HepG2 (cell line): ENCODE measurements at regions not wholly inside any gene's neighbourhood (a gene's known extent, or its start where the extent isn't known, plus 50 kb on each side); places are given as distances from the start of the nearest gene placed in this dataset.

Experiments
- ATAC-seq: fragments of 200-7000 bp; cut with Tn5 transposase; 3 replicates; pipeline ENCODE4 v1.9.1; 2020; ENCODE audit warnings: mild to moderate bottlenecking, moderate library complexity
- BruUV-seq: library from RNA; stranded (reverse); fragments of 400-500 nt; replicated peaks from 2 replicates; lab custom pipeline; 2021; lab: Mats Ljungman, UMichigan
- CTCF ChIA-PET: fragments of 300-600 bp; formaldehyde crosslinking; extraction: SDS; loops from one replicate; lab custom pipeline; 2021; ENCODE audit warnings: low total read pairs, inconsistent platforms, low intra/inter-chr PET ratio; lab: Yijun Ruan, JAX
- POLR2A ChIA-PET: fragments of 350-600 bp; sonication (Branson Sonifier 250); formaldehyde crosslinking; loops from one replicate; lab custom pipeline; 2020; ENCODE audit warnings: antibody characterized with exemption, inconsistent platforms; lab: Yijun Ruan, JAX
- DNase-seq: peaks from one replicate; pipeline ENCODE4 v3.0.0-alpha.2; 2015; ENCODE audit warnings: low spot score
- FAIRE-seq: peaks from 3 replicates; lab custom pipeline; 2011; peaks lifted over from hg19 to GRCh38; lab: Jason Lieb, UNC
- H2AFZ ChIP-seq: one replicate; pipeline ENCODE4 v1.6.1; 2011; ENCODE audit warnings: low read length, inconsistent platforms
- H3K27ac ChIP-seq: fragments of 300-600 bp; 3 replicates; pipeline ENCODE4 v1.8.0; 2011; ENCODE audit warnings: mixed run types, mild to moderate bottlenecking, mixed read lengths, low read length, inconsistent platforms; ENCODE audit not compliant: insufficient read depth; ENCODE audit errors: extremely low read length
- H3K27me3 ChIP-seq, 2 experiments: fragments of 200-600 bp in 1 of 2; 2 replicates in 1 of 2; 3 replicates in 1 of 2; pipeline versions ENCODE4 v1.6.0 to v1.8.0; 2011; ENCODE audit warnings: low read length in 2 of 2, mild to moderate bottlenecking in 2 of 2, moderate library complexity in 2 of 2, inconsistent platforms in 1 of 2; ENCODE audit not compliant: insufficient read depth in 2 of 2, control insufficient read depth in 1 of 2
- H3K36me3 ChIP-seq, 2 experiments: fragments of 200-600 bp in 1 of 2; replicated peaks in 1 of 2; 2 replicates in 1 of 2; 3 replicates in 1 of 2; pipeline versions ENCODE4 v1.5.1 to v1.8.0; 2011; ENCODE audit warnings: low read length in 2 of 2, inconsistent platforms in 1 of 2; ENCODE audit not compliant: insufficient read depth in 2 of 2, control insufficient read depth in 1 of 2
- H3K4me1 ChIP-seq: 2 replicates; pipeline ENCODE4 v1.5.1; 2012; ENCODE audit warnings: low read length, inconsistent platforms; ENCODE audit not compliant: insufficient read depth
- H3K4me2 ChIP-seq: 2 replicates; pipeline ENCODE4 v1.6.0; 2011; ENCODE audit warnings: low read depth, low read length, inconsistent platforms
- H3K4me3 ChIP-seq, 3 experiments: fragments of 200-600 bp in 1 of 3; sonication (generic), shearing (Covaris generic) in 1 of 3; replicated peaks in 1 of 3; 2 replicates each; pipeline ENCODE4 v1.5.1; 2011 to 2016; ENCODE audit warnings: low read length in 3 of 3, inconsistent platforms in 2 of 3, low read depth in 2 of 3, mild to moderate bottlenecking in 2 of 3, control low read depth in 1 of 3, mixed read lengths in 1 of 3; ENCODE audit not compliant: insufficient read depth in 1 of 3
- H3K79me2 ChIP-seq: one replicate; pipeline ENCODE4 v1.6.1; 2011; ENCODE audit warnings: low read length, inconsistent platforms; ENCODE audit not compliant: insufficient read depth
- H3K9ac ChIP-seq: 2 replicates; pipeline ENCODE4 v1.6.0; 2011; ENCODE audit warnings: mild to moderate bottlenecking, low read depth, low read length, inconsistent platforms; ENCODE audit not compliant: insufficient read depth
- H3K9me3 ChIP-seq: 2 replicates; pipeline ENCODE4 v1.5.1; 2012; ENCODE audit warnings: mild to moderate bottlenecking, low read length
- H4K20me1 ChIP-seq: 2 replicates; pipeline ENCODE4 v1.6.0; 2011; ENCODE audit warnings: inconsistent platforms, mild to moderate bottlenecking, low read length, moderate library complexity; ENCODE audit not compliant: insufficient read depth
- AKAP8 ChIP-seq: sonication (generic); formaldehyde crosslinking; IDR thresholded peaks from 2 replicates; pipeline ENCODE4 v1.5.1; 2020; ENCODE audit warnings: mild to moderate bottlenecking, missing genetic modification reagents
- HNRNPH1 ChIP-seq: fragments of 200-400 bp; formaldehyde crosslinking; optimal IDR thresholded peaks from 2 replicates; pipeline ENCODE3; 2017; ENCODE audit warnings: mild to moderate bottlenecking, low read depth, low read length
- NFIB ChIP-seq: sonication (generic); formaldehyde crosslinking; IDR thresholded peaks from 2 replicates; pipeline ENCODE4 v1.9.0; 2021; ENCODE audit warnings: missing genetic modification reagents, mild to moderate bottlenecking, borderline replicate concordance
- NFKB2 ChIP-seq: sonication (generic); formaldehyde crosslinking; IDR thresholded peaks from 2 replicates; pipeline ENCODE4 v1.4.0; 2020; ENCODE audit warnings: missing genetic modification reagents, borderline replicate concordance
- PHF20 ChIP-seq: sonication (generic); formaldehyde crosslinking; IDR thresholded peaks from 2 replicates; pipeline ENCODE4 v1.5.0; 2020; ENCODE audit warnings: mild to moderate bottlenecking, missing genetic modification reagents
- SIN3A ChIP-seq: IDR thresholded peaks from 2 replicates; pipeline ENCODE4 v1.6.1; 2011; ENCODE audit warnings: low read depth, mild to moderate bottlenecking, control low read depth, low read length, borderline replicate concordance
- SMARCC2 ChIP-seq: fragments of 450-650 bp; IDR thresholded peaks from 2 replicates; pipeline ENCODE4 v1.6.1; 2017; ENCODE audit warnings: antibody characterized with exemption, mild to moderate bottlenecking
- ZMYM2 ChIP-seq: sonication (generic); formaldehyde crosslinking; IDR thresholded peaks from 2 replicates; pipeline ENCODE4 v1.8.0; 2022; ENCODE audit warnings: mild to moderate bottlenecking, missing genetic modification reagents
- ZNF234 ChIP-seq: sonication (generic); formaldehyde crosslinking; conservative IDR thresholded peaks from 2 replicates; pipeline ENCODE4 v1.5.1; 2020; ENCODE audit warnings: mild to moderate bottlenecking, missing genetic modification reagents
- ZNF275 ChIP-seq: sonication (generic); formaldehyde crosslinking; IDR thresholded peaks from 2 replicates; pipeline ENCODE4 v1.8.0; 2022; ENCODE audit warnings: missing genetic modification reagents, mild to moderate bottlenecking, inconsistent platforms, borderline replicate concordance
- ZNF282 ChIP-seq: fragments of 450-650 bp; IDR thresholded peaks from 2 replicates; pipeline ENCODE4 v1.6.1; 2018; ENCODE audit not compliant: partially characterized antibody
- ZNF331 ChIP-seq: sonication (generic); formaldehyde crosslinking; IDR thresholded peaks from 2 replicates; pipeline ENCODE4 v1.4.0; 2020; ENCODE audit warnings: missing genetic modification reagents
- ZNF333 ChIP-seq: sonication (generic); formaldehyde crosslinking; IDR thresholded peaks from 2 replicates; pipeline ENCODE4 v1.4.0; 2020; ENCODE audit warnings: mild to moderate bottlenecking, missing genetic modification reagents, borderline replicate concordance
- ZNF512B ChIP-seq: sonication (generic); formaldehyde crosslinking; IDR thresholded peaks from 2 replicates; pipeline ENCODE4 v1.5.1; 2020; ENCODE audit warnings: missing genetic modification reagents, mild to moderate bottlenecking, borderline replicate concordance
- WGBS: methylation state at CpG from one replicate; pipeline ENCODE4 v1.1.6; 2017; ENCODE audit warnings: low lambda C conversion rate; 5-methylcytosine and 5-hydroxymethylcytosine counted together
- in situ Hi-C: cut with HindIII; loops from 2 replicates; pipeline ENCODE4 v1.10.0; 2017; ENCODE audit warnings: low pct_unique_long_range_greater_than_20kb; ENCODE audit not compliant: extremely low pct_ligation_motif_present
- intact Hi-C: fragments of 100-400 bp; cut with micrococcal nuclease; formaldehyde crosslinking; loops from one replicate; pipeline ENCODE4 v1.10.0; 2022; ENCODE audit not compliant: unreplicated experiment

- TF ChIP-seq NFIB (CRISPR knock-in tag) (no peak), ZMYM2 (no peak), AKAP8 (CRISPR knock-in tag) (no peak), HNRNPH1 (no peak), PHF20 (CRISPR knock-in tag) (no peak), ZNF333 (CRISPR knock-in tag) (no peak), ZNF282 (no peak), ZNF512B (no peak), SMARCC2 (no peak)
Observed at GRCh38 chr3:66692766-66693150, 191.9 kb upstream of the LRIG1 start (continued).

GRCh38 chr3:66693461-66694031 lies 192.7 kb upstream of the LRIG1 start:
- WGBS, result 44% methylated on average over 9 of the region's 10 CpGs
- ChIA-PET POLR2A (no interaction called here), CTCF (no interaction called here)
- no peak for DNase-seq
- Histone ChIP-seq H3K4me3 (no peak overlapping the region), H3K27ac (no peak overlapping the region), H3K79me2 (no peaks in the 10 kb centered on the region), H3K4me2 (no peak overlapping the region), H4K20me1 (no peaks in the 10 kb centered on the region), H3K4me1 (no peaks in the 10 kb centered on the region), H3K36me3 (no peaks in the 10 kb centered on the region), H3K9ac (no peak overlapping the region), H3K27me3 (peaks cover 0 to 9% of the 10 kb centered on the region in 2 experiments; a peak in 2 of 5 replicates), H3K9me3 (no peaks in the 10 kb centered on the region), H2AFZ (no peak overlapping the region)
- no peak for TF ChIP-seq SIN3A
- no peak for TF ChIP-seq ZNF234
- TF ChIP-seq ZNF331 (CRISPR knock-in tag), result no peak
- no peak for TF ChIP-seq NFKB2 (CRISPR knock-in tag)
- no peak for TF ChIP-seq ZNF275 (CRISPR knock-in tag)
- no TSS peak for BruUV-seq
- intact Hi-C loops (no loop called here), in situ Hi-C loops (no loop called here)
- ATAC-seq, result no peak
- no peak for FAIRE-seq
